ENCODE measurements at regions not wholly inside any gene's neighbourhood (a gene's known extent, or its start where the extent isn't known, plus 50 kb on each side); places are given as distances from the start of the nearest gene placed in this dataset.

GRCh38 chr11:92866679-92867282 lies 102.7 kb upstream of the MTNR1B start:
- CTCF ChIA-PET, result no interaction called here
- POLR2A ChIA-PET, result no interaction called here
- TF ChIP-seq CTCF (IDR thresholded peaks at IDR 0.05; ENCODE audit: control extremely low read depth, extremely low read depth, low read depth, missing control alignments), result no peak
- no peak for DNase-seq (ENCODE audit: extremely low spot score)

GRCh38 chr11:92867913-92868619 lies 101.4 kb upstream of the MTNR1B start:
- ChIA-PET CTCF (no interaction called here), POLR2A (no interaction called here)
- no peak for DNase-seq (ENCODE audit: extremely low spot score)
- TF ChIP-seq CTCF (IDR thresholded peaks at IDR 0.05; ENCODE audit: control extremely low read depth, extremely low read depth, low read depth, missing control alignments), result no peak

- ChIA-PET CTCF (interaction anchor here (1.3 kb wide), 2 partner anchors 16 to 18 kb away, joined by 4 read pairs; no protein-coding TSS in a partner anchor), POLR2A (no interaction called here)
- TF ChIP-seq CTCF (IDR thresholded peaks at IDR 0.05; ENCODE audit: control extremely low read depth, extremely low read depth, low read depth, missing control alignments), result no peak
- no peak for DNase-seq (ENCODE audit: extremely low spot score)
Observed at GRCh38 chr11:92869716-92870115, 99.7 kb upstream of the MTNR1B start.

GRCh38 chr11:92870196-92870832 lies 99.1 kb upstream of the MTNR1B start:
- CTCF ChIA-PET, result interaction anchor here (0.9 to 1.3 kb wide), 3 partner anchors 9 to 17 kb away, joined by 3 to 4 read pairs (median 4); no protein-coding TSS in a partner anchor
- DNase-seq (ENCODE audit: extremely low spot score), result no peak
- POLR2A ChIA-PET, result no interaction called here
- no peak for TF ChIP-seq CTCF (IDR thresholded peaks at IDR 0.05; ENCODE audit: control extremely low read depth, extremely low read depth, low read depth, missing control alignments)

- TF ChIP-seq CTCF (IDR thresholded peaks at IDR 0.05; ENCODE audit: control extremely low read depth, extremely low read depth, low read depth, missing control alignments), result no peak
- POLR2A ChIA-PET, result no interaction called here
- no peak for DNase-seq (ENCODE audit: extremely low spot score)
- CTCF ChIA-PET, result interaction anchor here (1.0 to 2.3 kb wide), 2 partner anchors 16 to 69 kb away, joined by 3 to 6 read pairs; no protein-coding TSS in a partner anchor
Observed at GRCh38 chr11:92873551-92873950, 95.9 kb upstream of the MTNR1B start.

GRCh38 chr11:92875473-92875872 lies 94.0 kb upstream of the MTNR1B start:
- no peak for DNase-seq (ENCODE audit: extremely low spot score)
- POLR2A ChIA-PET, result no interaction called here
- no peak for TF ChIP-seq CTCF (IDR thresholded peaks at IDR 0.05; ENCODE audit: control extremely low read depth, extremely low read depth, low read depth, missing control alignments)
- CTCF ChIA-PET, result no interaction called here
